ENCODE measurements at regions not wholly inside any gene's neighbourhood (a gene's known extent, or its start where the extent isn't known, plus 50 kb on each side); places are given as distances from the start of the nearest gene placed in this dataset.

DNA sequence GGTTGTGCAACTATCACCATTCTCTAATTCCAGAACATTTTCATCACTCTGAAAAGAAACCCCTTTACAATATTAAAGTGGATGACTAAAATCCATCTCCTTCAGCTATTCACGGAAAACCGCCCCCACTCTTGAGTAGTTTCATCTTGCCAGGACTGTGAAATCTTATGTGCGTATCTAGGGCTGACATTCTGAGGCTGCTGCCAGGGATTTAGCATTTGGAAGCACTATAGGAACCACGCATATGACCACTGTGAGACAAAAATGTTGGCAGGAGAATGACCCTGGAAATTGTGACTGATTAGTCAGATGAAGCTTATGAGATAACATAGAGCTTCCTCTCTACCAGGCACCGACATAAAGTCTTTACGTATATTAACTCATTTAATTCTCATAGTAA lies 305.2 kb upstream of the PDE3A start:
- TF ChIP-seq CTCF (conservative IDR thresholded peaks at IDR 0.05; ENCODE audit: low read depth, low read length), result no peak
- TF ChIP-seq BHLHE40 (IDR thresholded peaks at IDR 0.05; ENCODE audit: low read depth, low read length), result no peak
- TF ChIP-seq CEBPB (IDR thresholded peaks at IDR 0.05; ENCODE audit: low read depth, low read length), result 0 out of 2 replicates have a peak, but pooled peaks have one; percentile 2
